ENCODE measurements at regions not wholly inside any gene's neighbourhood (a gene's known extent, or its start where the extent isn't known, plus 50 kb on each side); places are given as distances from the start of the nearest gene placed in this dataset.
A peak's percentile ranks its signal among the peaks of the same experiment; 100 is the strongest.

- Mint-ChIP-seq H3K27me3 (ENCODE audit: unreplicated experiment) (peaks cover 2% of the 10 kb centered on the region), H3K27ac (ENCODE audit: unreplicated experiment) (no peak overlapping the region), H3K36me3 (ENCODE audit: unreplicated experiment) (no peaks in the 10 kb centered on the region), H3K4me1 (ENCODE audit: low read depth, unreplicated experiment) (peaks cover 2% of the 10 kb centered on the region), H3K9me3 (ENCODE audit: unreplicated experiment) (no peaks in the 10 kb centered on the region), H3K4me3 (ENCODE audit: unreplicated experiment) (no peak overlapping the region)
- no peak for TF ChIP-seq CTCF (IDR thresholded peaks at IDR 0.05; ENCODE audit: partially characterized antibody, unreplicated experiment)
- no peak for DNase-seq
Measured at GRCh38 chr7:11221984-11222383, 248.3 kb downstream of the PHF14 start.

- Mint-ChIP-seq H3K36me3 (ENCODE audit: unreplicated experiment) (no peaks in the 10 kb centered on the region), H3K27ac (ENCODE audit: unreplicated experiment) (no peak overlapping the region), H3K4me1 (ENCODE audit: low read depth, unreplicated experiment) (peaks cover 9% of the 10 kb centered on the region), H3K9me3 (ENCODE audit: unreplicated experiment) (no peaks in the 10 kb centered on the region), H3K4me3 (ENCODE audit: unreplicated experiment) (no peak overlapping the region), H3K27me3 (ENCODE audit: unreplicated experiment) (no peaks in the 10 kb centered on the region)
- DNase-seq, result no peak
- no peak for TF ChIP-seq CTCF (IDR thresholded peaks at IDR 0.05; ENCODE audit: partially characterized antibody, unreplicated experiment)
Measured at GRCh38 chr7:11224535-11224934, 250.9 kb downstream of the PHF14 start.

- H3K9me3 Mint-ChIP-seq (ENCODE audit: unreplicated experiment), result no peaks in the 10 kb centered on the region
- TF ChIP-seq CTCF (IDR thresholded peaks at IDR 0.05; ENCODE audit: partially characterized antibody, unreplicated experiment), result no peak
- no peaks in the 10 kb centered on the region for H3K27me3 Mint-ChIP-seq (ENCODE audit: unreplicated experiment)
- peaks cover 11% of the 10 kb centered on the region for H3K4me1 Mint-ChIP-seq (ENCODE audit: low read depth, unreplicated experiment)
- H3K27ac Mint-ChIP-seq (ENCODE audit: unreplicated experiment), result peak overlapping the region; percentile 31
- H3K36me3 Mint-ChIP-seq (ENCODE audit: unreplicated experiment), result no peaks in the 10 kb centered on the region
- no peak overlapping the region for H3K4me3 Mint-ChIP-seq (ENCODE audit: unreplicated experiment)
- DNase-seq, result no peak
Measured at GRCh38 chr7:11228515-11228914, 254.8 kb downstream of the PHF14 start.

GRCh38 chr7:11231190-11231589, 257.5 kb downstream of the PHF14 start:
- no peaks in the 10 kb centered on the region for H3K27me3 Mint-ChIP-seq (ENCODE audit: unreplicated experiment)
- no peak for DNase-seq
- no peaks in the 10 kb centered on the region for H3K9me3 Mint-ChIP-seq (ENCODE audit: unreplicated experiment)
- H3K36me3 Mint-ChIP-seq (ENCODE audit: unreplicated experiment), result no peaks in the 10 kb centered on the region
- peaks cover 9% of the 10 kb centered on the region for H3K4me1 Mint-ChIP-seq (ENCODE audit: low read depth, unreplicated experiment)
- no peak overlapping the region for H3K4me3 Mint-ChIP-seq (ENCODE audit: unreplicated experiment)
- H3K27ac Mint-ChIP-seq (ENCODE audit: unreplicated experiment), result no peak overlapping the region
- no peak for TF ChIP-seq CTCF (IDR thresholded peaks at IDR 0.05; ENCODE audit: partially characterized antibody, unreplicated experiment)

- Mint-ChIP-seq H3K27me3 (ENCODE audit: unreplicated experiment) (no peaks in the 10 kb centered on the region), H3K4me3 (ENCODE audit: unreplicated experiment) (no peak overlapping the region), H3K27ac (ENCODE audit: unreplicated experiment) (no peak overlapping the region), H3K36me3 (ENCODE audit: unreplicated experiment) (no peaks in the 10 kb centered on the region), H3K9me3 (ENCODE audit: unreplicated experiment) (no peaks in the 10 kb centered on the region), H3K4me1 (ENCODE audit: low read depth, unreplicated experiment) (peaks cover 11% of the 10 kb centered on the region)
- TF ChIP-seq CTCF (IDR thresholded peaks at IDR 0.05; ENCODE audit: partially characterized antibody, unreplicated experiment), result no peak
- DNase-seq, result no peak
Measured at GRCh38 chr7:11232462-11232861, 258.8 kb downstream of the PHF14 start.

All from glutamatergic neuron (in vitro differentiated cells).